HUES48 (cell line): ENCODE measurements at regions not wholly inside any gene's neighbourhood (a gene's known extent, or its start where the extent isn't known, plus 50 kb on each side); places are given as distances from the start of the nearest gene placed in this dataset.

Experiments used
- H3K27ac ChIP-seq: one replicate; pipeline ENCODE4 v1.7.0; 2013; ENCODE audit warnings: low read depth, low read length, inconsistent platforms
- H3K27me3 ChIP-seq: 2 replicates; pipeline ENCODE4 v1.6.1; 2013; ENCODE audit warnings: mild to moderate bottlenecking, low read length; ENCODE audit not compliant: control insufficient read depth, insufficient read depth
- H3K36me3 ChIP-seq: 2 replicates; pipeline ENCODE4 v1.6.1; 2013; ENCODE audit warnings: low read length; ENCODE audit not compliant: control insufficient read depth, insufficient read depth
- H3K4me1 ChIP-seq: 2 replicates; pipeline ENCODE4 v1.6.1; 2013; ENCODE audit warnings: mild to moderate bottlenecking, low read length; ENCODE audit not compliant: control insufficient read depth, insufficient read depth
- H3K4me3 ChIP-seq: 2 replicates; pipeline ENCODE4 v1.5.1; 2013; ENCODE audit warnings: mild to moderate bottlenecking, low read depth, low read length
- H3K9ac ChIP-seq: 2 replicates; pipeline ENCODE4 v1.6.1; 2013; ENCODE audit warnings: mild to moderate bottlenecking, low read depth, low read length, moderate library complexity
- H3K9me3 ChIP-seq: 2 replicates; pipeline ENCODE4 v1.6.1; 2013; ENCODE audit warnings: low read length; ENCODE audit not compliant: control insufficient read depth, insufficient read depth

GRCh38 chr6:90406142-90406794, 109.6 kb upstream of the BACH2 start:
- Histone ChIP-seq H3K9ac (no peak overlapping the region), H3K27me3 (peaks cover 4% of the 10 kb centered on the region), H3K4me3 (no peak overlapping the region), H3K9me3 (no peaks in the 10 kb centered on the region), H3K4me1 (peaks cover 24% of the 10 kb centered on the region), H3K27ac (no peak overlapping the region), H3K36me3 (no peaks in the 10 kb centered on the region)

DNA sequence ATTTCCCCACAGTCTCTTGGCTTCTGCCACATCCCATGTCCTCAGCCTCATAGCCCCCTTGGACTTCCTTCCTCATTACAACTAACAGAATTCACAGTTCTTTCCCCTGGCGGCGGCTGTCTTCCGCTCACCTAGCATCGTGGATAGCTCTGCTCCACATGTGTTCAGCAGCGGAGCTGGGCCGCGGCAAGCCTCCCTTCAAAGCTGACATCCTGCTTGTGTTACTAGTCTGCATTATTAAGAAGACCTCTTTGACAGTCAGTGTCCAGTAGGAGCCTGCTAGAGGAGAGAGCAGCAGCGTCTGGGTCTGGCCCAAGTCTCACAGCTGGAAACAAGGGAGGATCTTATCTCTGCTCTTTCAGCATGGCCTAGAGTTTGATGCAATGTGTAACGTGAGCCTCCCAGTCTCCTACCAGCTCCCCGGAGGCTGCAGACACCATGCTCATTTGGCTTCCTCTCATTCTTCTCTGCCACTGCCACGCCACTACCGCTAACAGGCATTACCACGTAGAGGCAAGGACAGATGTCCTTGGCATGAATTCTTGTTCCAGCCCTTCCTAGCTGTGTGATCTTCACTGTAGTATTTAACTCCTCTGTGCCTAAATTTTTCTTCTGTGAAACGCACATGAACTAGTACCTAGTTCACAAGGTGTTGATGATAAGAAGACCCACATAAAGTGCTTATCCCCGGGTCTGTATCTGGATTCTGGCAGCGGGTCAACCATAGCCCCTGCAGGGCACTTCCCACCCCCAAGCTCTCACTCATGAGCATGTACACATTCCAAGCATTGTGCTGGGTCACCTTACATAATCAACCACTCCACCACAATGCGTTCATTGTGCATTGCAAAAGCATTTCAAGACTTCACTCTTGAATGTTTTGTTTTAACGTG, 107.1 kb upstream of the BACH2 start:
- no peaks in the 10 kb centered on the region for H3K9me3 ChIP-seq
- no peak overlapping the region for H3K9ac ChIP-seq
- no peak overlapping the region for H3K27ac ChIP-seq
- peaks cover 4% of the 10 kb centered on the region for H3K27me3 ChIP-seq
- H3K4me3 ChIP-seq = no peak overlapping the region
- H3K36me3 ChIP-seq = no peaks in the 10 kb centered on the region
- H3K4me1 ChIP-seq = peaks cover 20% of the 10 kb centered on the region

- Histone ChIP-seq H3K27me3 (peaks cover 4% of the 10 kb centered on the region), H3K9ac (no peak overlapping the region), H3K9me3 (no peaks in the 10 kb centered on the region), H3K27ac (no peak overlapping the region), H3K36me3 (no peaks in the 10 kb centered on the region), H3K4me3 (no peak overlapping the region), H3K4me1 (peaks cover 20% of the 10 kb centered on the region)
Observed at GRCh38 chr6:90402831-90403192, 106.2 kb upstream of the BACH2 start.

DNA sequence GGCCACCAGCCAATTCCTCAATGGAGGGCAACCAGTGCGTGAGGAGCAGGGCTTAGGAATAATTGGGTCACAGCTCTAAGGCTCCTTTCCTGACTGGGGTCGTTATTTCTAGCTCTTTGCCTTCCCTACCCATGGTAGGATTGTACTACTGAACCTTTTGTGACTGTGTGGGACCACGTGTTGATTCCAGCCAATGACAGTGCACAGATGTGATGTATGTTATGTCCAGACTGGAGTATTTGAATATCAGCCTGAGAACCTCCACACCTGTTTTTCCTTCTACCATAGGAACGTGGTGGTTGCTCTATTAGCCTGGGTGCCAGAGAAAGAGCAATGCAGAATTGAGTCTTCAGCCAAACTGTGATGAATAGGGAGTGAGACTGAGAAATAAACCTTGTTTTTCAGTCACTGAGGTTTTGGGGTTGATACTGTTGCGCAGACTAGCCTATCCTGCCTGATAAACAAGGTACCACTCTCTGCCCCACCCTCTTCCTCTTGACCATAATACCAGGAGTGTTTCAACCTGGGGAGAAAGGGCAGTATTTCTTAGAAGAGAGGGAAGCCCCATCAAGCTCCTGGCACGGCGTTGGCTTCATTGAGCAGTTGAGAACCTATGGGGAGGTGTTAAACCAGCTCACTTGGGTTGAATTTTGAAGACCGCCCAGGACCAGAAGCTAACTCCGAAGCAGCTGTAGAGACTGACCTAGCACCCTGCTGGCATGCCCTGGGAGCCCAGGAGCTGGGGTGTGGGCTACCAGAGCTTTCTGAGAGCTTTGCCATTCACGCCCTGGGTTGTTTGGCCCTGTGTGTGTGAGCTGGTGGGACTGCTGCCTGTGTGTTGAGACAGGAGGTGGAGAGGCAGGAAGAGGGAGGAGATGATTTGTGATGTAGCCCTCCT, 105.5 kb upstream of the BACH2 start:
- Histone ChIP-seq H3K9me3 (no peaks in the 10 kb centered on the region), H3K27me3 (peaks cover 4% of the 10 kb centered on the region), H3K4me3 (no peak overlapping the region), H3K36me3 (no peaks in the 10 kb centered on the region), H3K27ac (no peak overlapping the region), H3K4me1 (peaks cover 20% of the 10 kb centered on the region), H3K9ac (no peak overlapping the region)

DNA sequence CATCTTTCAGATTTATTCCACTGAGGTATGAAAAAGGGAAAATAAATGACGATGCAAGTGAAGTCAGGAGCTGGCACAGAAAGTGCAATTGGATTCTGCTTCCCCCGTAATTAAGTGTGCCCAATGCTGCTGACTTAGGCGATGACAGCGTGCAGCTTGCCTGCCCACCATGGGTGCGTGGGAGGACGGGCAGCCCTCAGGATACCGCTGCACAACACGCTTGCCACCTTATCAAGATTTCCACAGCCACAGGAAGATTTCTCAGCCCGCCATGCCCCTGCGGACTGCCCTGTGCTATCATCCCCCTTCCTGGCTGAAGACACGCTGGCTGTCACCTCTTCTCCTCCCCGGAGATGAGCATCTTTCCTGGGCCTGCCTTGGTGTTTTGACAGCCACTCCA, 103.3 kb upstream of the BACH2 start:
- no peaks in the 10 kb centered on the region for H3K9me3 ChIP-seq
- H3K9ac ChIP-seq = no peak overlapping the region

GRCh38 chr6:90397929-90398674, 101.5 kb upstream of the BACH2 start:
- H3K9ac ChIP-seq = no peak overlapping the region
- H3K36me3 ChIP-seq = no peaks in the 10 kb centered on the region
- no peak overlapping the region for H3K4me3 ChIP-seq
- H3K9me3 ChIP-seq = no peaks in the 10 kb centered on the region
- peaks cover 2% of the 10 kb centered on the region for H3K27me3 ChIP-seq
- H3K27ac ChIP-seq = no peak overlapping the region
- peaks cover 1% of the 10 kb centered on the region for H3K4me1 ChIP-seq

More for the DNA sequence above, 103.3 kb upstream of the BACH2 start:
- Histone ChIP-seq H3K4me1 (peaks cover 19% of the 10 kb centered on the region), H3K4me3 (no peak overlapping the region), H3K27me3 (peaks cover 4% of the 10 kb centered on the region), H3K36me3 (no peaks in the 10 kb centered on the region), H3K27ac (no peak overlapping the region)

DNA sequence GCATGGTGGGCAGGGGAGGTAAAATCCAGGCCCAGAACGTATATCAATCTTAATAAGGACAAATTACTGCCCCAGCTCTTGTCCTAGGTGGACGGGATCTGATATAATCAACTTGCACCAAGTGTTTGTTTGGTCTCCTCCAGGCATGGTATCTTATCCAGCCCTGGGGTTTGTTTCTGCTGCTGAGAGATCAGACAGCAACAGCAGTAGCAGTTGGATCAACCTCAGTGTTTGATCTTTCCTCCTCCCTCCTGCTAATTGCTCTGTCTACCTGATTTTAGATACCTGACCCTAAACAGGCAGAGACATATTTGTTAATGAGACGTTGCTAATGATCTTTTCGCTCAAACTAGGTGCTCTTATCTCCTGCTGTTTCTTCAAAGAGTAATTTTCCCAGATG, 100.4 kb upstream of the BACH2 start:
- H3K9ac ChIP-seq = no peak overlapping the region
- no peaks in the 10 kb centered on the region for H3K4me1 ChIP-seq
- H3K27ac ChIP-seq = no peak overlapping the region
- H3K27me3 ChIP-seq = no peaks in the 10 kb centered on the region
- H3K4me3 ChIP-seq = no peak overlapping the region
- H3K9me3 ChIP-seq = no peaks in the 10 kb centered on the region
- H3K36me3 ChIP-seq = no peaks in the 10 kb centered on the region

DNA sequence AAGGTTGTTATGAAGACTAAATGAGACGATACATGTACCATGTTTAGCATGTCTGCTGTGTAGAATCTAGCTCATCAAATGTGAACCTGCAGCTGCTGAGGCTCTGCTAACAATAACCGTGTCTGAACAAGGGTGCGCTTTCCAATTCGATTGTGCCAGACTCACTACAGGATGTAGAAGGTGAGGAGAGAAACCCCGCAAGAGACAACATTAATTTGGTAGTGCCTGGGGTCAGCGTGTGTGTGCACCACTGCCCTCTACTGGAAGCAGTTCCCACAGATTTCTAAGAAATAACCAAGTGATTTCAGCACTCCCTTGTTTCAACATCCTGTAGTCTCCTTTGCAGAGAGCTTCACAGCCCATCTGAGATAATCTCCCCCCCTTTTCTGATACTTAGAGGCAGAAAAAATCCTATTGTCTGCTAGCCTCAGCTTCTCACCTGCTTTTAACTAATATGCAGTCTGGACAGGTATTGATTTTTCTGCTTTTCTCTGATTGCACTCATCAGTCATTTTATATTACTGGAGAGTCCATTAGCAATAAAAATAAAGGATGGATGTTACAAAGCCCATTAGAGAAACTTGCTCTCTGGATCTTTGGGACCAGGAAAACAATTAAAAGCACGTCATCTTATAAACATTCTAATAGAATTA, 96.7 kb upstream of the BACH2 start:
- Histone ChIP-seq H3K27me3 (no peaks in the 10 kb centered on the region), H3K4me3 (no peak overlapping the region), H3K9ac (no peak overlapping the region), H3K36me3 (no peaks in the 10 kb centered on the region), H3K27ac (no peak overlapping the region), H3K4me1 (peaks cover 12% of the 10 kb centered on the region), H3K9me3 (no peaks in the 10 kb centered on the region)

DNA sequence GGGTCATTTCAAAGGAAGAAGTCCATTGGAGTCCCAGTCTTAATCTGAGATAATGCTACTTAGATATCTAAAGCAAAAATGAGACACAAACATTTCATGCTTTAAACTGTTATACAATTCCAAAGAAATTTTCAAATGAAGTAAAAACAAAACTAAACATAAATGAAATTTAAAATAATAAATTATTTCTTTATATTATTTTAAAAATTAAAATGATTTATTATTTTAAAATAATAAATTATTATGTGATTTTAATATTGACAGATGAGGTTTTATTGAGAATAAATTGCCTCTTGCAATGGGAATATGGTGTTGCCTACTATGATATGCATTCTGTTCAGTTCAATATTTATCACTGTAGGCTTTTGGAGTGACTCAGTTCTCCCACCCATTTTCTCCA, 93.7 kb upstream of the BACH2 start:
- Histone ChIP-seq H3K4me1 (peaks cover 32% of the 10 kb centered on the region), H3K4me3 (no peak overlapping the region), H3K36me3 (no peaks in the 10 kb centered on the region), H3K9ac (no peak overlapping the region), H3K9me3 (no peaks in the 10 kb centered on the region), H3K27ac (no peak overlapping the region), H3K27me3 (no peaks in the 10 kb centered on the region)

DNA sequence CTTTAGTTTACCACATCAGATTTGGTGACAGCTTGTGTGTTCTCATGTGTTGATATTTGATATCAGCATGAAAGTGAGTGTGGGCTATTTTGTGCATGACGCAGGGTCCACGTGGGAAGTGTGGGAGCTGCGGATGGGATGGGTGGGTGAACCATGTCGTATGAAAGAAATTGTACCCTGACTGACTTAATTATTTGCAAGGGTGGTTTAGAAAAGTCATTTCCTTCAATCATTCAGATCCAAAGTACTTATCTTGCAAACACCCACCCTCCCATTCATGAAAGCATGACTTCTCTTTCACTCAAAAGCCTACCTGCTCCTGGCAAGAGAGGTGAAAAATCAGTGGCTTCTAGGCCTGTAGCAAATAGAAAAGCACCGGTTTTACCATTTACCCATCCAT, 91.8 kb upstream of the BACH2 start:
- Histone ChIP-seq H3K9me3 (no peaks in the 10 kb centered on the region), H3K27me3 (no peaks in the 10 kb centered on the region), H3K9ac (no peak overlapping the region), H3K4me3 (no peak overlapping the region), H3K36me3 (no peaks in the 10 kb centered on the region), H3K4me1 (peaks cover 48% of the 10 kb centered on the region), H3K27ac (no peak overlapping the region)
